Left ventricle myocardium inferior (tissue), 1 donor: ENCODE measurements at regions not wholly inside any gene's neighbourhood (a gene's known extent, or its start where the extent isn't known, plus 50 kb on each side); places are given as distances from the start of the nearest gene placed in this dataset.
"Not testable (repeated sequence)": the region's sequence is repeated elsewhere in the genome, so short reads cannot be mapped to it uniquely, and the experiment has no call there.

Experiments used
- DNase-seq: peaks from one replicate; pipeline ENCODE4 v3.0.0-alpha.2; 2020
- H3K27ac ChIP-seq: fragments of 200-600 bp; replicated peaks from 2 replicates; pipeline ENCODE4 v1.8.0; 2021
- H3K27me3 ChIP-seq: fragments of 200-600 bp; 2 replicates; pipeline ENCODE4 v1.8.0; 2021; ENCODE audit warnings: low read depth
- H3K36me3 ChIP-seq: fragments of 200-600 bp; 2 replicates; pipeline ENCODE4 v1.8.0; 2021
- H3K4me1 ChIP-seq: fragments of 200-600 bp; 2 replicates; pipeline ENCODE4 v1.8.0; 2021
- H3K4me3 ChIP-seq: fragments of 200-600 bp; 2 replicates; pipeline ENCODE4 v1.8.0; 2021; ENCODE audit warnings: mild to moderate bottlenecking, moderate library complexity
- H3K9me3 ChIP-seq: fragments of 200-600 bp; replicated peaks from 2 replicates; pipeline ENCODE4 v1.8.0; 2021
- CTCF ChIP-seq: fragments of 200-600 bp; IDR thresholded peaks from 2 replicates; pipeline ENCODE4 v1.8.0; 2021; ENCODE audit warnings: antibody characterized with exemption, mild to moderate bottlenecking, borderline replicate concordance
- intact Hi-C: fragments of 100-400 bp; cut with micrococcal nuclease; formaldehyde crosslinking; loops from one replicate; pipeline ENCODE4 v1.11.0; 2022
- donor health status: DM: no; HTN: yes; CAD: no; lungs with severe emphysema.

GRCh38 chr4:26192899-26193869, 127.6 kb upstream of the RBPJ start:
- no peaks in the 10 kb centered on the region for H3K4me1 ChIP-seq
- DNase-seq = no peak
- no peaks in the 10 kb centered on the region for H3K9me3 ChIP-seq
- H3K27ac ChIP-seq = no peak overlapping the region
- TF ChIP-seq CTCF = no peak
- no peaks in the 10 kb centered on the region for H3K27me3 ChIP-seq
- H3K4me3 ChIP-seq = no peak overlapping the region
- H3K36me3 ChIP-seq = no peaks in the 10 kb centered on the region
- intact Hi-C loops = no loop called here

- Histone ChIP-seq H3K27ac (no peak overlapping the region), H3K36me3 (no peaks in the 10 kb centered on the region), H3K4me1 (no peaks in the 10 kb centered on the region), H3K4me3 (no peak overlapping the region), H3K27me3 (peaks cover 8% of the 10 kb centered on the region), H3K9me3 (no peaks in the 10 kb centered on the region)
- intact Hi-C loops = no loop called here
- DNase-seq = no peak
- no peak for TF ChIP-seq CTCF
Measured at GRCh38 chr4:26194764-26195163, 126.0 kb upstream of the RBPJ start.

GRCh38 chr4:26196567-26196966, 124.2 kb upstream of the RBPJ start:
- TF ChIP-seq CTCF = no peak
- DNase-seq = no peak
- Histone ChIP-seq H3K4me1 (no peaks in the 10 kb centered on the region), H3K27me3 (peaks cover 18% of the 10 kb centered on the region), H3K9me3 (no peaks in the 10 kb centered on the region), H3K4me3 (no peak overlapping the region), H3K36me3 (no peaks in the 10 kb centered on the region), H3K27ac (no peak overlapping the region)
- intact Hi-C loops = no loop called here

GRCh38 chr4:26197018-26197779, 123.6 kb upstream of the RBPJ start:
- no peak overlapping the region for H3K27ac ChIP-seq
- TF ChIP-seq CTCF = no peak
- peaks cover 18% of the 10 kb centered on the region for H3K27me3 ChIP-seq
- H3K9me3 ChIP-seq = no peaks in the 10 kb centered on the region
- no peaks in the 10 kb centered on the region for H3K4me1 ChIP-seq
- no peaks in the 10 kb centered on the region for H3K36me3 ChIP-seq
- intact Hi-C loops = no loop called here
- DNase-seq = no peak
- H3K4me3 ChIP-seq = no peak overlapping the region

GRCh38 chr4:26198931-26199330, 121.9 kb upstream of the RBPJ start:
- DNase-seq, H3K4me3 ChIP-seq, H3K36me3 ChIP-seq, H3K4me1 ChIP-seq, H3K9me3 ChIP-seq, intact Hi-C loops, H3K27ac ChIP-seq: not testable (repeated sequence)
- peaks cover 18% of the 10 kb centered on the region for H3K27me3 ChIP-seq
